Activated T-cell treated with anti-CD3 and anti-CD28 coated beads, Interleukin-2, amount 50 U/mL, for 1 hour (primary cell): ENCODE measurements at regions not wholly inside any gene's neighbourhood (a gene's known extent, or its start where the extent isn't known, plus 50 kb on each side); places are given as distances from the start of the nearest gene placed in this dataset.
"Not testable (repeated sequence)": the region's sequence is repeated elsewhere in the genome, so short reads cannot be mapped to it uniquely, and the experiment has no call there.

ENCODE experiments used
- DNase-seq: peaks from one replicate; pipeline ENCODE4 v3.0.0-alpha.2; 2020

DNA sequence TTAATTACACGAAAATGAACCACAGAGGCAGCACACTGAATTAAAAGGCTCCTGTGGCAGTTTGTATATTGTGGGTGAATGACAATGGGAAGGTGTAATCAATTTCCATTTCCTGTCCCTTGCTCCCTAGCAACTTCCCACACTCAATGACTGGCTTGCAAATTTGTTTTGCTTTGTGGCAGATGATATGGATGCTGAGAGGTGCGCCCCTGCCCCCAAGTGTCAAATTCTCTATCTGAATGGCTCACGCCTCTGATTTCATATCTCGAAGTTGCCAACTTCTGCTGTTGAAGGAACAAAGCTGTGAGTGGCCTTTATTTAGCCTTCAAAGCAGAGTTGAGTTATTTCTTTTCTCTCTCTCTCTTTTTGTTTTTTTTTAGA is 86.0 kb downstream of the FOXD2 start:
- DNase-seq: no peak

GRCh38 chr1:47524272-47524671 is 86.4 kb downstream of the FOXD2 start:
- no peak for DNase-seq

DNA sequence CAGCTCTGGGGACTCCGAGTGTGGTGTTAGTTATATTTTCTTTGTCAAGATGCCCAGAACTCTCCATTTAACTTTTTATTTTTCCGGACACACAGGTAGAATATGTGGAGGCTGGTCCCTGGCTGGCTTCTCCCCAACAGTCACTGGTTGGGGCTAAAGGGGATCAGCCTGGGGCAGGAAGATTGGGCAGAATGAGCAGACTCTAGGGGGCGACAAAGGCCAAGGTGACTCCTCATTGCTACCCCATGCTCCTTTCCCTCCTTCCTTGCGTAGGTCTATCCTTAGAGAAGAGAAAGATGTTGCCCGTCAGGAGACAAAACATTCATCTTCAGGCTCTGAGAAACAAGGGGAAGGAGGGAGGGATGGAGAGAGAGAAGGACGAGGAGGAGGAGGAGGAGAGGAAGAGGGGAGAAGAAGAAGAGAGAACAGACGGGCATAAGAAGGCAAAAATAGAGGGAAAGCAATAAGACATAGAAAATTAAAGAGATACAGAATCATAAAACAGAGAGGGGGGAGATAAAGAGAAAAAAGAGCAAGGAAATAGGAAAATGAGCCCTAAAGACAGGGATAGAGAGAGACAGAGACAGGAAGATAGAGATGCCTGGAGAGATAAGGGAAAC is 89.9 kb downstream of the FOXD2 start:
- DNase-seq: no peak

GRCh38 chr1:47529520-47530098 is 91.8 kb downstream of the FOXD2 start:
- no peak for DNase-seq

DNA sequence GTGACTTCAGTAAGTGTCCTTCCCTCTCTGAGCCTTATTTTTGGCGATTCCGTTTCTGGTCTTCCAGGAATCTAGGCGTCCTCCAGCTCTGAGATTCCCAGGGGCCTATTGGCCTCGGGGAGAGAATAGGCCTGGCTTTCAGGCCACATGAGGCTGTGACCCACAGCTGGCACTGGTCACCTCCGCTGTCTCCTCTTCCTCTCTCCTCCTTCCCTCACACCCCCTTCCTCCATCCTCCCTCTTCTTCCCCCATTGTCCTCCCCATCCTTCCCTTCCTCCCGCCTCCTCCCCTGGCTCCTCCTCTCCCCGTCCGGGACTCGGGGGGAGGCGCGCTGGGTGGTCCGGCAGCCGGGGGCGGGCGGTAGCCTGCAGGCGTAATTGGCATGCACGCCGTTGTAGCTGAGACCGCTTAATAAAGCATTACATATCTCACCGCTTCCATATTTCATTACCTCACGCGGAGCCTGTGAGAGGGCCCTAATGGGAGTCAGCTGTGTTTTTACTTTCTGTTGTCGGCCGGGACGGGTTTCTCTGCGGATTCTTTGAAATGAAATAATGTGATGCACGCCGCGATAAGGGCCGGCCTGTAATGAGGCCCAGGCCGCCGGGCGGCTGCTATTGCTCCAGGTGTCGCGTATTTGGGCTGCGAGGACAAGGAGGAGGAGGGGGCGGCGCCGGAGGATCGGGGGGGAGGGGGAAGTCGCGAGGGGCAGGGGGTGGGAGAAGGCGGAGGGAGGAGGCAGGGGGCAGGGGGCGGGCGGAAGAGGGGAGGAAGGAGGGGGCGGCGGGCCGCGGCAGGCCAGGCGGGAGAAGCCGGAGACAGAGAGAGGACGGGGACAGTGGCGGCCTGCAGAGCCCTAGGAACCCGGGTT is 95.3 kb downstream of the FOXD2 start:
- DNase-seq: no peak

DNA sequence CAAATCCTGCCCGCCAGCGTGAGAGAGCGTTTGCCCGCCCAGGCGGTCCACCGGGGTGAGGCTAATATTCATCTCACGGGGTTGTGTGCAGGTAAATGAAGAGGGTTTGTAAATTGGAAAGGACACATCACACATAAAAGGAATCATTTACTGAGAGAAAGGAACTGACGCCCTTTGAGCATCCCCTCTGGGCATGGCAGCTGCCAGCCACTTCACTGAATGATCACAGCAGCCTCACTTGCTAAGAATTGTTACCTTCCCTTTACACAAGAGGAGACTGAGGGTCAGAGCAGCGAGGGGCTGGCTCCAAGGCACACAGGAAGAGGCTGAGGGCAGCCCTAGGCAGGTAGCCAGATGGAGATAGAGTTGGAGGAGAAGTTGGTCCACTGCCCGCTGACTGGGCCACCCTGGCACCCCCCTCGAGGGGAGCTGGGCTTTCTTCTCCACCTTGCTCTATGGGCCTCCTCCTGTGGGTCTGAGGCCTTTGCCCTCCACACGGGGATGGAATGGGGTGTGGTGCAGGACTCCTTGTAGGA is 96.0 kb downstream of the FOXD2 start:
- no peak for DNase-seq

DNA sequence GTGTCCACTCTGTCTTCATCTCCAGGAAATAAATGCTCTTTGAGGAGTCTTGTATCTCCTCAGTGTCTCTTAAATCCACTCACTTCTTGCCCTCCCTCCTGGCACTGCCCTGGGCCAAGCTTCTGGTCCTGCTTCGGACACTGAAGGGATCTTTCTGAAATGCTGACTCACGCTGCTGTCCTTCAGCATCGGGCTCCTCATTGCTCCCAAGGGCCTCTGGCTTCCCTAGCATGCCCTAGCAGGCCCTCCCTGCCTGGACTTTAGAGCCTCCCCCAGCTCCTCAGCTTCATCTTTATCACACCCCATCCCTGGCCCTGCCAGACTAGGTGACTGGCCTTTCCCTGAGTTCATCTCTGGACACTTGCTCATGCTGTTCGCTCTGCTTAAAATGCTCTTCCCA is 96.6 kb downstream of the FOXD2 start:
- no peak for DNase-seq

DNA sequence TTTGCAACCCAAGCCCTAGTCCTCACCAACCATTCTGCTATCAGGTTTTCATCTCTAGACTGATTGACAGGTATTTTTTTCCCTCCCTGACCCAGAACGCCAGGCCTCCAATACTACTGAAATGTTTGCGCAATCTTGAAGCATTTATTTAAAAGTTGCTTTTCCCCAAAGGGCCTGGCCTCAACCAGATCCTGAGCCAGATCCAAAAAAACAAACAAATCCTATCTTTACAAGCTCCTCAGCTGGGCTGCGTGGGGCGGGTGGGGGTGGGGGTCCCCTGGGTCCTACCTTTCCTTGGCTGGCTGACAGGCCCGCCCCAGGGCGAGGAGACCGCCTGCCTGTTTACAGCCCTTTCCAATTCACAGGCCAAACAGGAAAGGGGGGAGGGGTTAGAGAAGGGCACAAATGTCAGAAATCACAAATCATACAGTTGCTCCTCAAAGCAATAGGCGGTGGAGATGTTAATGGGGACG is 98.8 kb downstream of the FOXD2 start:
- DNase-seq: no peak

DNA sequence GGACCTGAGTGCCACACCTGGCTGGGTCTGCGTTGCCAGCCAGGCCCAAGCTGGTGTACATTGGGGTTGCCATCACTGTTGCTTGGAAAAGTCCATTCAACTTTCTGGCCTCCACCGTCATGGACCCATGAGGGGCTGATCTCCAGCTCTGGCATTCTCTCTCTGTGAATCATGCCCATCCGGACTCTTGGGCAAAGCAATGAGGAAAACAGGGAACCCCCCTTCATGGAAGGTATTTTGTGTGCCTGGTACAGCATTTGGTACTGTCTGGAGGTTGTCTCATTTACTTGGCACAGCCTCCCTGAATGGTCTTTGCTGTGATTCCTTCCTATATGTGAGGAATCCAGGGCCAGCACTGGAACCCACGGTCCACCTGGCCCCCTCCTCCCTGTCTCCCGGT is 99.4 kb downstream of the FOXD2 start:
- no peak for DNase-seq

DNA sequence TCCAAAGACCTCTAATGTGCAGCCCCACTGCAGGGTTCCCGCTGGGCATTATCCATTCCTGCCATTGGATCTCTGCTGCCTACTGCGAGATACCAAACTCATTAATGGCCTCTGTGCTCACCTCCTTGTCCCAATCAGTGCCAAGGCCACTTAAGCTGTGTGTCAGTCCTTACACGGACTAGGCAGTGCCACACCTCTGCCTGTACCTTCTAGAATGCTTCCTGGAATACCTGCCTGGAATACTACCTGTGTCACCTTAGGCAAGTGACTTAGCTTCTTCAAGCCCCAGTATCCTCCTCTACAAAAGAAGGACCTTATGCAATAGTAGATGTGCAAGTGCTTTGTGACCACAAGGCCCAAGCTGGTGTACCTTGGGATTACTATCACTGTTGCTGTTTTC is 100.1 kb downstream of the FOXD2 start:
- DNase-seq: no peak

GRCh38 chr1:47538530-47538929 is 100.7 kb downstream of the FOXD2 start:
- not testable (repeated sequence) for DNase-seq

DNA sequence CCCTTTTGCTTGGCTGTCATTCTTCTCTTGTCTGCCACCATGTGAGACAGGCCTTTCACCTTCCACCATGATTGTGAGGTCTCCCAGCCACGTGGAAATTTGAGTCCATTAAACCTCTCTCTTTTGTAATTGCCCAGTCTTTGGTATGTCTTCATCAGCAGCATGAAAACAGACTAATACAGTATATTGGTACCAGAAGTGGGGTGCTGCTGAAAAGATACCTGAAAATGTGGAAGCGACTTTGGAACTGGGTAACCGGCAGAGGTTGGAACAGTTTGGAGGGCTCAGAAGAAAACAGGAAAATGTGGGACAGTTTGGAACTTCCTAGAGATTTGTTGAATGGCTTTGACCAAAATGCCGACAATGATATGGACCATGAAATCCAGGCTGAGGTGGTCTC is 103.9 kb downstream of the FOXD2 start:
- DNase-seq: not testable (repeated sequence)

DNA sequence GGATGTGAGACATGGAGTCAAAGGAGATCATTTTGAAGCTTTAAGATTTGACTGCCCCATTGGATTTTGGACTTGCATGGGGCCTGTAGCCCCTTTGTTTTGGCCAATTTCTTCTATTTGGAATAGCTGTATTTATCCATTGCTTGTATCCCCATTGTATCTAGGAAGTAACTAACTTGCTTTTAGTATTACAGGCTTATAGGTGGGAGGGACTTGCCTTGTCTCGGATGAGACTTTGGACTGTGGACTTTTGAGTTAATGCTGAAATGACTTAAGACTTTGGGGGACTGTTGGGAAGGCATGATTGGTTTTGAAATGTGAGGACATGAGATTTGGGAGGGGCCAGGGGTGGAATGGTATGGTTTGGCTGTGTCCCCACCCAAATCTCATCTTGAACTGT is 105.2 kb downstream of the FOXD2 start:
- DNase-seq: not testable (repeated sequence)

- no peak for DNase-seq
Observed at GRCh38 chr1:47545912-47546483, 108.2 kb downstream of the FOXD2 start.

DNA sequence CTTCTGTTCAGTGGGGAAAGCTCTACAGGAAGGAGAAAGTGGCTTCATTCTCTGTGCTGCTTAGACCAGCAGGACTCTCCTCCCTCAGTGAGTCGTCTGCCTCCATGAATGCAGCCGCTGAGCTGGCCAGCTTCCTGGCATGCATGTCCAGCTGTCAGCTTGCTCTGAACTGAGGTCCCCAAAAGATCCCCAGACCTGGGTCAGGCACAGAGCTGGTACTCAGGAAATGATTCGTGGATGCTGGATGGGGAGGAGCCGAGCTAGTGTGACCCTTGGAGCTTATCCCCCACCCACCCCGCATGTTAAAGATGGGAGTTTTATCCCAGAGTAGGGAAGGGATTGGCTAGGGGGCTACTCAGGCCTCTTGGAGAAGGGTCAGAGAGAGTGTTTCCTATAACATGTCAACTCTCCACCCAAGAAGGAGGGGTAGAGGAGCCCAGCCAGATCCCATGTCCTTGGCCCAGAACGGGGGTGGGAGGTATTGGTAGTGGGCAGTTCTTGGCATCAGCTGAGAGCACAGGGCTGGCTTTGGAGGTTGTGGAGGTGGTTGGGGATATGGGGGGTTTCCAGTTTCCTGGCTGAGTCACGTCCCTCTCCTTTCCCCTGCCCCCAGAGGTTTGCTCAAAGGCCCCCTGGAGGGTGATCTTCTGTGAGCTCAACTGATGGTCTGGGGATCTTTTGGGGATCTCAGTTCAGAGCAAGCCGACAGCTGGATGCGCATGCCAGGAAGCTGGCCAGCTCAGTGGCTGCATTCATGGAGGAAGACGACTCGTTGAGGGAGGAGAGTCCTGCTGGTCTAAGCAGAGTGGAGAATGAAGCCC is 110.1 kb downstream of the FOXD2 start:
- DNase-seq: no peak

DNA sequence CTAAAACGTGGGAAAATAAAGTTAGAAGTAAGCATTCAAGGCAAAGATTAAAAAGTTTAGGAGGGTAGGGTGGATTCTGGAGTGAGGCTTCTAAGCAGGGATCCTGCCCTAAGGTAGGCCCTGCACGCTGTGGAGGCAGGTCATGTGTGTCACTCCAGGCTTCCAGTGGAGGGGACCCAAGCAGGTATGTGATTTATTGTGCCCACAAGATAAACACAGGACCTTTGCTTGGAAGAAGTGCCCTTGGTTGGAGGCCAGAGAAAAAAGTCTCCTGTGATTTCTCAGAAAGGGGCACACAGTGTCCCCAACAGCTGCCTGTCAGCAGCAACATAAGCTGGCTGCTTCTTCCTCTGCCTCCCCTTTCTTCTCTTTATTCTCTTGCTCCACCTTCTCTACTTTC is 110.8 kb downstream of the FOXD2 start:
- DNase-seq: no peak

DNA sequence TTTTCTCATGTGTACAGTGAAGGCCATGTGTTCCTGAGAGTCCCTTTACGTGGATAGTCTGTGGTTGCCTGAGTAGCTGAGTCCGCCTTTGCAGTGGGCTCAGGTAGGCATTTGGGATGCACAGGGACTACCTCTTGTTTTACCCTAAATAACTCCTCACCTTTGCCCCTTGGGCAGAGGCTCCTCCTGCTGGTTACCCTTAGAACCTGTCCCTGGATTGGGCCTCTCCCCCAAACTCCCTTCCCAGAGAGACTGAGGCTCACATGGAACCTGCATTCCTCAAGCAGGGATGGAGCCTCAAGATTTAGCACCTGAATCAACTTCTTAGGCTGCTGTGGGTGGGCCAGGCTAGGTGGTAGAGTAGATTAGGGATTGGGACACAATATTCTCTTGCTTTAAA is 111.7 kb downstream of the FOXD2 start:
- no peak for DNase-seq

GRCh38 chr1:47550929-47551328 is 113.1 kb downstream of the FOXD2 start:
- DNase-seq: no peak

DNA sequence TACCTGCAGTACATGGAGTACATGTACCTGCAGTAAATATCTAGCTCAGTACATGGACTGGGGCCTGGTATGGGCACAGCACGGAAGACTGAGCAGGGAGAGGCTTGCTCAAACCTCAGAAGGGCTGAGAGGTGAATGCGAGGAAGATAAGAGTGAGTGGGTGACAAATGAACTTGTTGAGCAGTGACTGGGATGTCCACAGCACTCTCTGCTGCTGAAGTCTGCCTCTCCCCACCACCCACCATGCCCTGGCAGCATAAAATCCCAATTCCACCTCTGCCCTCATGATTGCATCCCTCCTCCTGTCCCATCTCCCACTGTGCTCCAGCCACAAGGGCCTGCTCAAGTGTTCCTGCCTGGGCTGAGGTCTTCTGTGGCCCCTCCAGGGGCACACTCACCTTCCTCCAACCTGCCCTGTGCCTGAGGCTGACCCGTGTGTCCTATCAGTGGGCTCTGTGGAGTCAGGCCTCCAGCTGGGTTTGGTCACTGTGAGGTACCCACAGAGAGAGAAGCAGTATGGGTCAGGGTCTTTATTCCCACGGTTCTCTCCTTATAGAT is 114.2 kb downstream of the FOXD2 start:
- no peak for DNase-seq

DNA sequence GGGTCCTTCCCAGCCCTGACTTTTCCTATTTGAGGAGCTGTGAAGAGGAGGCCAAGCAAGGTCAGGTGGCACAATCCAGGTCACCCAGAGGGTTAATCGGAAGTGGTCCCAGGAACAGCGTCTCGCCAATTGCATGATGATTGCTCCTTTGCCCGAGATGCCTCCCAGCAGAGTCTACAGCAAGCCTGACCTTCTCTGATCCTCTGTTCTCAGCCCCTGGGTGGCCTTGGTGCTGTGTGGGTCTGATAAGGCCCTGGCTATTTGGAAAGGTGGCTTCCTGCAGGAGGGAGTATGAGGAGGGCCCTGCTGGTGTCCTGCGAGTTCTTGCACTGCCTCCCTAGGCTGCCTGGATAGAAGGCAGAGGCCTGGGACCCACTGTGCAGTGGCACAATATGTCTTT is 116.2 kb downstream of the FOXD2 start:
- no peak for DNase-seq

GRCh38 chr1:47554901-47555300 is 117.1 kb downstream of the FOXD2 start:
- no peak for DNase-seq

DNA sequence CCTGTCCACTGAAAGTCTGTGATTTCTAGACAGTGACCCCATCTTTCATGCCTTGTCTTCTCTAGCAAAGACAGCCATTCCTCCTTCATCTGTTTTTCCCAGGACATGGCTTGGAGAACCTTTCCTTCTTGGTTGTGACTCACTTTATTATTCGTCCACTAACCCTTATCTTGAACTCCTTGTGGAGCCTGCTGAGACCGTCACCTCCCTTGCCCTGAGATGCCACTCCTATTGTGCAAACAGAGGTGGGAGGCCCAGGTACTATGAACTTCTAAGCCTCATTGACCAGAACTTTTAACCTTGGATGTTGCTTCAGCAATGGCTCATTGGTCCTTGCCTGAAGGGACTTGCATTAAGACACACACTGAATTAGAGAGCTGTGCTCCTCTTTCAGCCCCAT is 117.5 kb downstream of the FOXD2 start:
- DNase-seq: no peak
